Heart left ventricle (tissue), 13 donors: ENCODE measurements at regions not wholly inside any gene's neighbourhood (a gene's known extent, or its start where the extent isn't known, plus 50 kb on each side); places are given as distances from the start of the nearest gene placed in this dataset.

ENCODE experiments used
- POLR2A ChIP-seq, 2 donors: fragments of 450-650 bp; IDR thresholded peaks; one replicate each; pipeline ENCODE4 v1.6.1; 2017; ENCODE audit warnings: antibody characterized with exemption in 2 of 2, mild to moderate bottlenecking in 2 of 2, moderate library complexity in 2 of 2
- TF ChIP-seq, protein P1 (sequence below), 12 donors: fragments of 200-600 bp; sonication (generic) in 4 of 12; IDR thresholded peaks; one replicate each; pipeline versions ENCODE4 v1.5.0 to v1.8.0; 2018 to 2022; ENCODE audit warnings: antibody characterized with exemption in 12 of 12, mild to moderate bottlenecking in 5 of 12
- donor health status: ischemic (EF 13 %, LVEDD 7.1; RV severe dilation, severe dysfunction).
- donor health status: DM: no; HTN: yes; CAD: no.
- donor health status: DM: no; HTN: no; CAD: no.
- donor health status: ischemic (EF 25% LVEDD 6.9; RV normal size, moderate dysfunction).
- donor health status: ischemic (EF 25% LVEDD 5.7; RV mildly dilated, moderate dysfunction).
- donor health status: ischemic (EF 35%, LVEDD 5.7; RV mildly dilated, moderate dysfunction).
- donor health status: nonischemic (EF 11% LVEDD 7.7; RV severe dilation, severe dysfunction).
- donor health status: DM: yes; HTN: yes; CAD: no.
- donor health status: PGD.
- donor health status: ischemic (EF 29% LVEDD 5.4; RV normal size, mild dysfunction).
- donor health status: nonischemic (EF 23%, LVEDD 6.1; RV moderate dilation, normal function).

DNA sequence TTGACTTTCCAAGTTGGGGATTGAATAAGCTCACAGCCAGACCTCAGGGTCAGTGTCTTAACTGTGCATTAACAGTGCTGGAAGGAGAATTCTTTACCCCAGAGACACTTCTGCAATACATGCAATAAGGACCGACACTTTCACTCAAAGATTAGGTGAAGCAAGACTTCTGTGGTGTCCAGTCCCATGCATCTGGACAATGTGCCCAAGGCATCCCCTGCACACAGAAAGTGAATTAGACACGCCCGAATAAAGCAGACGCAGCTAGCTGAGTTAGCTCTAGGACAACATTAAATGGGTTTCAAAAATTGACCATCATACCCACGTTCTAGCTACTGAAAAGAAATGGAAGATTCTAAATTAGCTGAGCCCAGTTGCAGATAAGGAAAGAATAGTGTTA lies 223.9 kb upstream of the NR2F2 start:
- no peak for TF ChIP-seq POLR2A (IDR thresholded peaks at IDR 0.05)
- TF ChIP-seq, protein P1, sequence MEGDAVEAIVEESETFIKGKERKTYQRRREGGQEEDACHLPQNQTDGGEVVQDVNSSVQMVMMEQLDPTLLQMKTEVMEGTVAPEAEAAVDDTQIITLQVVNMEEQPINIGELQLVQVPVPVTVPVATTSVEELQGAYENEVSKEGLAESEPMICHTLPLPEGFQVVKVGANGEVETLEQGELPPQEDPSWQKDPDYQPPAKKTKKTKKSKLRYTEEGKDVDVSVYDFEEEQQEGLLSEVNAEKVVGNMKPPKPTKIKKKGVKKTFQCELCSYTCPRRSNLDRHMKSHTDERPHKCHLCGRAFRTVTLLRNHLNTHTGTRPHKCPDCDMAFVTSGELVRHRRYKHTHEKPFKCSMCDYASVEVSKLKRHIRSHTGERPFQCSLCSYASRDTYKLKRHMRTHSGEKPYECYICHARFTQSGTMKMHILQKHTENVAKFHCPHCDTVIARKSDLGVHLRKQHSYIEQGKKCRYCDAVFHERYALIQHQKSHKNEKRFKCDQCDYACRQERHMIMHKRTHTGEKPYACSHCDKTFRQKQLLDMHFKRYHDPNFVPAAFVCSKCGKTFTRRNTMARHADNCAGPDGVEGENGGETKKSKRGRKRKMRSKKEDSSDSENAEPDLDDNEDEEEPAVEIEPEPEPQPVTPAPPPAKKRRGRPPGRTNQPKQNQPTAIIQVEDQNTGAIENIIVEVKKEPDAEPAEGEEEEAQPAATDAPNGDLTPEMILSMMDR (IDR thresholded peaks at IDR 0.05) = no peak
